Astrocyte (in vitro differentiated cells and primary cell): ENCODE measurements at regions not wholly inside any gene's neighbourhood (a gene's known extent, or its start where the extent isn't known, plus 50 kb on each side); places are given as distances from the start of the nearest gene placed in this dataset.

Experiments used
- EZH2 ChIP-seq: IDR thresholded peaks from 2 replicates; pipeline ENCODE4 v1.6.1; 2012; ENCODE audit warnings: mild to moderate bottlenecking, low read length, inconsistent platforms; ENCODE audit not compliant: insufficient read depth
- TF ChIP-seq, protein P1 (sequence below): IDR thresholded peaks from 2 replicates; pipeline ENCODE4 v1.5.1; 2011; ENCODE audit warnings: low read depth, mild to moderate bottlenecking, inconsistent platforms, low read length, moderate library complexity; ENCODE audit not compliant: insufficient read depth

- TF ChIP-seq, protein P1, sequence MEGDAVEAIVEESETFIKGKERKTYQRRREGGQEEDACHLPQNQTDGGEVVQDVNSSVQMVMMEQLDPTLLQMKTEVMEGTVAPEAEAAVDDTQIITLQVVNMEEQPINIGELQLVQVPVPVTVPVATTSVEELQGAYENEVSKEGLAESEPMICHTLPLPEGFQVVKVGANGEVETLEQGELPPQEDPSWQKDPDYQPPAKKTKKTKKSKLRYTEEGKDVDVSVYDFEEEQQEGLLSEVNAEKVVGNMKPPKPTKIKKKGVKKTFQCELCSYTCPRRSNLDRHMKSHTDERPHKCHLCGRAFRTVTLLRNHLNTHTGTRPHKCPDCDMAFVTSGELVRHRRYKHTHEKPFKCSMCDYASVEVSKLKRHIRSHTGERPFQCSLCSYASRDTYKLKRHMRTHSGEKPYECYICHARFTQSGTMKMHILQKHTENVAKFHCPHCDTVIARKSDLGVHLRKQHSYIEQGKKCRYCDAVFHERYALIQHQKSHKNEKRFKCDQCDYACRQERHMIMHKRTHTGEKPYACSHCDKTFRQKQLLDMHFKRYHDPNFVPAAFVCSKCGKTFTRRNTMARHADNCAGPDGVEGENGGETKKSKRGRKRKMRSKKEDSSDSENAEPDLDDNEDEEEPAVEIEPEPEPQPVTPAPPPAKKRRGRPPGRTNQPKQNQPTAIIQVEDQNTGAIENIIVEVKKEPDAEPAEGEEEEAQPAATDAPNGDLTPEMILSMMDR = no peak
- no peak for TF ChIP-seq EZH2
These were observed 58.8 kb downstream of the HES1 start for GRCh38 chr3:194194757-194195085.
